ENCODE measurements at regions not wholly inside any gene's neighbourhood (a gene's known extent, or its start where the extent isn't known, plus 50 kb on each side); places are given as distances from the start of the nearest gene placed in this dataset.

DNA sequence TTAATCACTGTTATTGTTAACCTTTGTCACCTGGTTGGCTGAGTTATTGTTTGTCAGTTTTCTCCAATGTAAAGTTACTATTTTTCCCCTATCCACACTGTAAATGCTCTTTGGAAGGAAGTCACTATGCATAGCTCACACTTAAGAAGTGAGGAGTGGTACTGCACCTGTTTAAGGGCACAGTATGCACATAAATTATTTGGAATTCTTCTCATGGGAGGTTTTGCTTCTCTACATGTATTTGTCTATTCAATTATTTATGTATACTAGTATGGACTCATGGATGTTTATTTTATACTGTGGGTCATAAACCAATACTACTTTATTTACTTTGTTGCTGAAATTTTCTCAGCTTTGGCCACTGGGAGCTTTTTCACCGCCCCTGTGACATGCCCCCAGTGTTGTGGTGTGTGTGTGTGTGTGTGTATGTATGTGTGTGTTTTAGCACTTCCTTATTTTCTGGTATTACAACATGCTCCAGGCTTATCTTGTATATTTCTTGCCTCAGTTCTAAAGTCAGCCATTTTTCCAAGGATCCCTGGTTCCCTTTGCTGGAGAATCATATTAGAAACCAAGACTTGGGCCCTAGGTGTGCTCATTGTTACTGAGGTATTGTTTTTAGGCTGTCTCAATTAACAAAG is 290.5 kb downstream of the KBTBD8 start:
- Histone ChIP-seq H3K27me3 (replicated peaks in 1 of 7) (no peaks in the 10 kb centered on the region), H3K4me3 (no peak overlapping the region), H3K36me3 (no peaks in the 10 kb centered on the region), H3K4me1 (peaks cover 0 to 18% (median 0%) of the 10 kb centered on the region in 6 donors), H3K27ac (no peak overlapping the region), H3K9me3 (no peaks in the 10 kb centered on the region)
- TF ChIP-seq POLR2AphosphoS5 (IDR thresholded peaks at IDR 0.05): no peak
- TF ChIP-seq POLR2A (IDR thresholded peaks at IDR 0.05): no peak
- TF ChIP-seq, protein P1, sequence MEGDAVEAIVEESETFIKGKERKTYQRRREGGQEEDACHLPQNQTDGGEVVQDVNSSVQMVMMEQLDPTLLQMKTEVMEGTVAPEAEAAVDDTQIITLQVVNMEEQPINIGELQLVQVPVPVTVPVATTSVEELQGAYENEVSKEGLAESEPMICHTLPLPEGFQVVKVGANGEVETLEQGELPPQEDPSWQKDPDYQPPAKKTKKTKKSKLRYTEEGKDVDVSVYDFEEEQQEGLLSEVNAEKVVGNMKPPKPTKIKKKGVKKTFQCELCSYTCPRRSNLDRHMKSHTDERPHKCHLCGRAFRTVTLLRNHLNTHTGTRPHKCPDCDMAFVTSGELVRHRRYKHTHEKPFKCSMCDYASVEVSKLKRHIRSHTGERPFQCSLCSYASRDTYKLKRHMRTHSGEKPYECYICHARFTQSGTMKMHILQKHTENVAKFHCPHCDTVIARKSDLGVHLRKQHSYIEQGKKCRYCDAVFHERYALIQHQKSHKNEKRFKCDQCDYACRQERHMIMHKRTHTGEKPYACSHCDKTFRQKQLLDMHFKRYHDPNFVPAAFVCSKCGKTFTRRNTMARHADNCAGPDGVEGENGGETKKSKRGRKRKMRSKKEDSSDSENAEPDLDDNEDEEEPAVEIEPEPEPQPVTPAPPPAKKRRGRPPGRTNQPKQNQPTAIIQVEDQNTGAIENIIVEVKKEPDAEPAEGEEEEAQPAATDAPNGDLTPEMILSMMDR (IDR thresholded peaks at IDR 0.05 in 8 of 11, conservative IDR thresholded peaks at IDR 0.05 in 3 of 11): no peak
- 23 to 45% (median 40%) methylated on average over 1 of the region's 1 CpG for WGBS, 5 donors
- intact Hi-C loops (cut with DNase I; ENCODE audit: low total_unique reads): no loop called here
- DNase-seq: no peak

GRCh38 chr3:67289626-67290025 is 291.5 kb downstream of the KBTBD8 start:
- Histone ChIP-seq H3K27ac (no peak overlapping the region), H3K4me3 (no peak overlapping the region), H3K9me3 (no peaks in the 10 kb centered on the region), H3K4me1 (peaks cover 0 to 18% (median 0%) of the 10 kb centered on the region in 6 donors), H3K36me3 (no peaks in the 10 kb centered on the region), H3K27me3 (replicated peaks in 1 of 7) (no peaks in the 10 kb centered on the region)
- no peak for DNase-seq
- intact Hi-C loops (cut with DNase I; ENCODE audit: low total_unique reads): no loop called here
- WGBS, 5 donors: 76 to 87% (median 86%) methylated on average over 1 of the region's 1 CpG
- TF ChIP-seq, protein P1 (IDR thresholded peaks at IDR 0.05 in 8 of 11, conservative IDR thresholded peaks at IDR 0.05 in 3 of 11): no peak
- TF ChIP-seq POLR2AphosphoS5 (IDR thresholded peaks at IDR 0.05) (no peak), POLR2A (IDR thresholded peaks at IDR 0.05) (no peak)

DNA sequence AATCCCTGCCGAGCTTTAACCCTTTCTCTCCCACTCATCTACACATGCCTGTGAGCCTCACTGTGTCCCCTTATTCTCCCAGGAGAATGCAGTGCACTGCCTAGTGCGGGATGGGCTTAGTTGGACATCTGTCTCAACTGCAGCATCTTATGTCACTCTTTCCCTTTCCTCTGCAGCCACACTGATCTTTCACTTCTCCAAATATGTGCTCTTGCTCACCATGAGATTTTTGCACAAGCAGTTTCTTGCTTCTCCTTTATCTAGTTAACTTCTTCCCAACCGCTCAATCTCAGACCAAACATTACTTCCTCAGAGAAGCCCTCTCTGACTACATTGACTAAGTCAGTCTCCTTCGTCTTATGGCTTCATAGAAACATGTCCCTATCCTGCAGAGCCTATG is 292.3 kb downstream of the KBTBD8 start:
- Histone ChIP-seq H3K9me3 (no peaks in the 10 kb centered on the region), H3K36me3 (no peaks in the 10 kb centered on the region), H3K4me1 (peaks cover 0 to 18% (median 0%) of the 10 kb centered on the region in 6 donors), H3K27me3 (replicated peaks in 1 of 7) (no peaks in the 10 kb centered on the region), H3K4me3 (no peak overlapping the region), H3K27ac (peak overlapping the region in 1 of 8 donors; percentile 6)
- no peak for DNase-seq
- 58 to 77% (median 64%) methylated on average over 4 of the region's 4 CpGs for WGBS, 5 donors
- intact Hi-C loops (cut with DNase I; ENCODE audit: low total_unique reads): no loop called here
- TF ChIP-seq POLR2AphosphoS5 (IDR thresholded peaks at IDR 0.05) (no peak), POLR2A (IDR thresholded peaks at IDR 0.05) (no peak)
- TF ChIP-seq, protein P1 (IDR thresholded peaks at IDR 0.05 in 8 of 11, conservative IDR thresholded peaks at IDR 0.05 in 3 of 11): no peak

DNA sequence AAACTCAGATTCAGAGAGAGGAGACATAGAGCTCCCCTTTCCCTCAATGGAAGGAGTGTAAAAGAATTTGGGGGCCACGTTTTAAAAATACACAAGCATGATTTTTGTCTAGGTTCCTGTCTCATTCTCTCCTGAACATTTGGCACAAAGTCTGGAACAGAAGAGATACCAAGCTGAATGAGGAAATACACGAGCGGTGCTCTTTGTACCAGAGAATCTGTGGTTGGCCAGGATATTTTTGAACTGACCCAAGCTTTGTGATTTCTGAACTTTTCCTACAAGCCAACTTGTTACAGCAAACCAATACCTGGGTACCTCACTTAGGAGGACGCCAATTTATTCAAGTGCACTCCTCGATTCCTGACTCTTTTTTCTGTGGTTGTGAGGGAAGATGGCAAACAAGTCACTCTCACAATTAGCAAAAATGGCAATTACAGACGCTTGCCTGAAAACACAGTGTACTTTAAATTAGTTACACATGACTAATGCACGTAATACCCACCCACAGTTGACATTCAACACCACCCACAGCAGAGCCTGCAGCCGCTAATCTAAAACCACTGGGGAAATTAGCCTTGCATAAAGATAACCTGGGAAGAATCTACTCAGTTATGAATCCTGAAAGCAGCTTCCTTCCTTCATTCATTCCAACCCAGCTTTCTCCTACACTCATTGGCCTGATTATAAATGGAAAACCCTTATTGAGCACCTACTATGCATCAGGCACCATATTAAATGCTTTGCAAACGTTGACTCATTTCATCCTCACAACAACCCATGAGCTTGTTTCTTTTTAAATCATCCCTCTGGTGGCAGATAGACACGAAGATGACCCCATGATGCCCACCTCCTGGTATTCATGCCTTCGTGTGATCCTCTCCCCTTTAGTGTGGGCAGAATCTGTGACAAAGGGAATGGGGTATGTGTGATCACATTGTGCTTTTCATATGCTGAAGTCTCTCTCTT is 293.5 kb downstream of the KBTBD8 start:
- no peak overlapping the region for H3K4me3 ChIP-seq
- WGBS, 5 donors: 53 to 69% (median 60%) methylated on average over 11 of the region's 11 CpGs
- H3K4me1 ChIP-seq: peaks cover 0 to 18% (median 0%) of the 10 kb centered on the region in 6 donors
- H3K27me3 ChIP-seq (replicated peaks in 1 of 7): no peaks in the 10 kb centered on the region
- no peaks in the 10 kb centered on the region for H3K9me3 ChIP-seq
- no peak overlapping the region for H3K27ac ChIP-seq
- intact Hi-C loops (cut with DNase I; ENCODE audit: low total_unique reads): no loop called here
- H3K36me3 ChIP-seq: no peaks in the 10 kb centered on the region
- TF ChIP-seq POLR2AphosphoS5 (IDR thresholded peaks at IDR 0.05) (no peak), POLR2A (IDR thresholded peaks at IDR 0.05) (no peak)
- TF ChIP-seq, protein P1 (IDR thresholded peaks at IDR 0.05 in 8 of 11, conservative IDR thresholded peaks at IDR 0.05 in 3 of 11): no peak
- no peak for DNase-seq
